Middle frontal gyrus (tissue), 1 donor: ENCODE measurements at regions not wholly inside any gene's neighbourhood (a gene's known extent, or its start where the extent isn't known, plus 50 kb on each side); places are given as distances from the start of the nearest gene placed in this dataset.
A peak's percentile ranks its signal among the peaks of the same experiment; 100 is the strongest.

Experiments used
- DNase-seq: peaks from one replicate; pipeline ENCODE4 v3.0.0-alpha.2; 2015; ENCODE audit warnings: low spot score; ENCODE audit errors: extremely low spot score

DNA sequence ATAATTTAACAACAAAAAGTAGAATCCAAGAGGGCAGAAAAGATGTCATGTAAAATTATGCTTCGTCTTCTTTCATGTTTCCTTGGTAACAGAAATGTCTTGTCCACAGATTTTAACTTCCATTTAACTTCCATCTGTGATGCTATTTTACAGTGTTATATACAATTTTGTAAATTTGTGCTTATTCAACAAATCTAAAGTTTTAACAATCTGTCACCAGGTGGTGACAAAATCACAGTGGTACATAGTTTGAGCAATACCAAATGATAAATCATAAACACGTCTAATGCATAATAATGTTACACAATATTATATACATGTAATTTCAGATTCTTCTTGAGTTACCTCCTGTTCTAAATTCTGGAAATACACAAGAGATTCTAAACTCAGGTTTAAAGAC, 784.4 kb upstream of the CELF2 start:
- no peak for DNase-seq

DNA sequence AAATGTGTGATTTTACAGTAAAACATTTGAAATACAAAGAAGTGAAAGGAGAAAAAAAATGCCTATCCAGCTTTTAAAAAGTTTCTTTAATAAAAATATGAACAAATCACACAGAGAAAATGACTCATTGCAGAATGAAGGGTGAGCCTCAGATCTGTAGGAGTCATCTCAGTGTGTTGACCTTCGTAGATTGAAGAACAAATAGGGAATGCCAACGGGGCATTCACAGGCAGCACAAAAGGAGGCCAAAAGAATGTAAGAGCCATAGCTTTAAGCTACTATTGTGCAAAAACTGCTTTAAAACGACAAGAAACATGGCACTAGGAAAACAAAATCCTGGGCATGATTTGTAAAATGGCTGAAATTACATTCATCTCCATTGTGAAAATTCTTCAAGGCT, 782.7 kb upstream of the CELF2 start:
- DNase-seq, result no peak

DNA sequence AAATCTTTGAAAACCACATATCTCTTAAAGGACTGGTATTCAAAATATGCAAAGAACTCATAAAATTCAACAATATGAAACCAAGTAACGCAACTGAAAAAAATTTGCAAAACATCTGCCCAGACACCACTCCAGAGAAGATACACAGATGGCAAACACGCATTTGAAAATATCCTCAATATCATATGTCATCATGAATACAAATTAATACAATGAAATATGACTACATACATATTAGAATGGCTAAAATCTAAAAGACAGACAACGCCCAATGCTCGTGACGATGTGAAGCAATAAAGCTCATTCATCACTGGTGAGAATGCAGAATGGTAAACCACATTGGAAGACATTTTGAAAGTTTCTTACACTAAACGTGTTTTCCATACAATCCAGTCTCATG, 770.1 kb upstream of the CELF2 start:
- no peak for DNase-seq

DNA sequence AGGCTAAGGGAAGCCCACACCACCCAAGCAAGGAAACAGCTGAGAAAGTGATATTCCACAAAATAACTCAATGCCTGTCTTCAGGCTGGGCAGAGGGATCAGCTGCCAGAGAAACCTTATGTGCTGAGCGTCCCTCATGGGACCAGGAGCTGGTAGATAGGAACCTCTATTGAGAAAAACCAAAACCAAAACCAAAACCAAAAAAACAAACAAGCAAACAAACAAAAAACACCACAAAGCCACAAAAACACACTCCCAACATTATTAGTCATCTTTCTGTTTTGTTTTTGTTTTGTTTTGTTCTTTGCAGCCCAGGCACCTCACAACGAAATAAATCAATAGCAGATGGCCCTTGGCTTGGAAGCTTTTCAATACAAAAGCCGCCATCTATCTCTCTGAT, 760.8 kb upstream of the CELF2 start:
- no peak for DNase-seq

DNA sequence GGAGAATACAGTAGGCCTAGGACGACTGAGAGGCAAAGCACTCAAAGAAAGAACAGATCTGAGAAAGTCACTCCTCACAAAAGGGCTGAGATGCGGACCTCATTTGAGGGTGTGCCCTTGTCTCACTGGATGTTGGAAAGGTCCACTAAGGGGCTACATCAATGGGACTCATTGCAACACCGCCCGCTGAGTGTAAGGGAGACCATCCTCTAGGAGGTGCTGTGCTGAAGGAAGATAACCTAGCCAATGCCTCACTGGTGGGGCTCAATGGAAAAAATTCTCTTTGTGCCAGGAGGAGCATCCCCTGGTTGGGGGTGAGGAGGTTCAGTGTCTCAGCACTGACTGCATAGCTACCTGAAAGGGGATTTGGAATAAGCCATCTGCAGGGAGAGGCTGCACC, 758.7 kb upstream of the CELF2 start:
- DNase-seq, result no peak

DNA sequence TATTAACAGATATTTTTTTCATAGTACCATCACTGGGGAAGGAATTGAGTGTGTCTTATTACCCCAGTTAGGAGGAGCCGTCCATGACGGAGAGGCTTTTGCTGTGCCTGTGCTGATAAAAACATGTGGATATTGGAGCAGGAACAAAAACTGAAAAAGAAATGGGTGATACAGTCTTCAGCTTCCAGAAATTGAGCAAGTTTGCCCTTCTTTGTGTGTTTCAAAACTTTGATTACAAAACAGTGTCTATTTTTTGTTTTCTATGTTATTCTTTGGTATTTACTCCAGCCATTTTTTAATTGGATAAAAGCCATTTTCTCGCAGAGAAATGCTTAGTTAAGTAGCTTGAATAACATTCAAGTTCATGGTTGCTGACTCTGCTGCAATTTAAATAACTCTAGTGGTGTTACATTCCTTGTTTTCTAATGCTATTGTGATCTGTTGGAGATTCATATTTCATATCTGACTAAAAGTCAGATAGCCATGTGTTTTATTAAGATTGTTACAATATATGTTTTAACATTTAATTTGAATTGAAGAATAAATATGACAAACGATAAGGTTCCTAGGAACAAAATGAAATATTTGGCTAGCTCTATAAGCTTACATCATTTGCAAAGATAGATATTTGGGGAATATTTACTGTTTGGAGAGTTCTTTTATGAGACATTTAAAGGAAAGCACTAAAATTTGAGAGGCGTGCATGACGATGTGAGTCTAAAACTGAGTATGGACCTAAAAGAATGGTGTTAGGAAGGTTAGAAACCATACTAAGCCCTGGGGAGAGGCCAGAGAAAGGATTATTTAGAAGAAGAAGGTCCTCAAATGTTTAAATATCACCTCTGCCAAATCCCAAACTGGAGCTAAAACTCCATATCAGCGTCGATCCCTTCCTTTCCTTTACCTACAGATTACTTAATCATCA, 747.3 kb upstream of the CELF2 start:
- DNase-seq, result no peak

DNA sequence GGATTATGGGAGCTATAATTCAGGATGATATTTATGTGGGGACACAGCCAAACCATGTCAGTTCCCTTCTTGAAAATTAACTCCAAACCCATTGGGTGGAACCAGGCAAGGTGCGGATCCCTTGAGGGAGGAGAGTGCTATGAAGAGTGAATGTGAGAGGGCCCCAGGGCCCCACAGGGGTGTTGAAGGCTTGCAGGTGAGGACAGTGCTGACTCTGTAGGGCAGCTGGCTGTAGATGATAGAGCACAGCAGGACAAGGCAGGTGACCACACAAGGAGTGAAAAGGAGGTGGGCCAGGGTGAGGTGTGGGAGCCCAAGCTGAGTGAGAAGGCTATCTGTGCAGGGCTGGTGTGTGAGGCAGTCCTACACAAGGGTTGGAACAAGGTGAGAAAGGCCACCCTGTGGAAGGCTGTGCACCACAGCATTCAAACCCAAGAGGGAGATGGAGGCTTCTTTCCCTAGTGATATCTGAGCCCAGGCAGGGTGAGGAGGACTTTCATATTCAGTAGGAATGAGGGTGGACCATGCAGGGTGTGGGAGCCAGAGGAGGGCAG, 746.0 kb upstream of the CELF2 start:
- DNase-seq, result no peak

DNA sequence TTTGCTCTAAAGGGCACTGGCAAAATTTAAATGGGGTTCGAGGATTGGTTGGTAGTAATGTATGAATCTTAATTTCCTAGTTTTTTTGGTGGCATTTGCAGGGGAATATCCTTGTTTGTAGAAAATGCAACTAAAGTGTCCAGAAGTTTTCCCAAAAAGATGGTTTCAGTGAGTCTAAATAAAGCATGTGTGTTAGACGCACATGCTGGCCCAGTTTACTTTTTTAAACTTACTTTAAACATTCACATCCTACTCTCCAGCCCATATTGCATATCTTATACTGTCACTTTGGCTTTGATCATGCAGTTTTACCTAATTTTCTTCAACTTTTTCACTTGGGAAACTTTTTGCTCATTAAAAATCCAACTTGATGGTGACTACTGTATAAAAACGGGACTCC, 744.0 kb upstream of the CELF2 start:
- DNase-seq, result no peak

DNA sequence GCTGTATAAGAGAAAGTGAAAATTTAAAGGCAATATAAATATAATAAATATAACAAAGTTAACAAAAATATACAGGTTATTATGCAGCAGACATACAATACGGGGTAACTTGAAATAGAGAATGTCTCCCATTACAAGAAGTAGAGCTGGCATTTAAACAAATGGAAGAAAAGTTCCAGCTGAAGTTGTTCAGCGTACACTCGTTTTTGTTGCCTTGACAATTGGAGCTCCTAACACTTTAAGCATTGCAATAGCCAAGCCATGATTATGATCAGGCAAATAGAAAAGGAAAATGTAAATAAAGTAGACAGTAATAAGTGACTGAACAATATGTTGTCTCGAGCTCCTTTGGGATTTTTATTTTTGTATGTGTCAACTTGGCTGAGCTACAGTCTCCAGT, 737.8 kb upstream of the CELF2 start:
- no peak for DNase-seq

DNA sequence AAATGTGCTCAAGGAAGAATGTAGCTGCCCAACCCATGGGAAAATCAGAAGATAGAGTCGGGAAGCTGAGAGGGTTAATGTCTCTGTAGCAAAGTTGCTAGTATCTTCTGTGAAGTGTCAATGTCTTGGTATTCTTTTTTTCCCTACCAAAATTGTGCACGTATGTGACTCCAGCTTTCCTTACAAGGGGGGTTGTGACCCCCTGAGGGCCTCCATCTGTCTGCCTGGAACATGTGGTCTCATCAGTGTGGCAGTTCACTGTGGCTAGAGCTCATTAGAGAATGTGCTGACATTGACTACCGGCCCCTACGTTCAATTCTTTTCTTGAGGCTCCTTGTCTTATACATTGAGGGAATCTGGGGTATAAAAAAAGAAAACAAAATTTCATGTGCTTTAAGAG, 725.2 kb upstream of the CELF2 start:
- DNase-seq, result no peak

DNA sequence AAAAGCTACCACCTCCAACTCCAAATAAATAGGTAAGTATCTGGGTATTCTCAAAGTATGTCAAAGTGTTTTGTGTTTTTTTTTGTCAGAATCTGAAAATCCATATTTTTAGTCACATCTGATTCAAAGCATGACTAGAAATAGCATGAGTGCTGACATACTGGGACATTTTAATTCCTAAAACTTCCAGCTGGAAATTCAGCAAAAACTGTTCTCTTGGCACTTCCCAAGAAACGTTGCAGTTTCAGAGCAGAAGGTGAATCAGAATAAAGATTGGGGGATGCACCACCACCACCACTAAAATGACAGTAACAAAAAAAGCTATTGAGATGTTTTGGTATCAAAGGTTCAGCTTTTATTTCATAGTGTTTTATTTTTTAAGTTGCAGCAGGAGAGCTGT, 724.6 kb upstream of the CELF2 start:
- peak; percentile 28 for DNase-seq

DNA sequence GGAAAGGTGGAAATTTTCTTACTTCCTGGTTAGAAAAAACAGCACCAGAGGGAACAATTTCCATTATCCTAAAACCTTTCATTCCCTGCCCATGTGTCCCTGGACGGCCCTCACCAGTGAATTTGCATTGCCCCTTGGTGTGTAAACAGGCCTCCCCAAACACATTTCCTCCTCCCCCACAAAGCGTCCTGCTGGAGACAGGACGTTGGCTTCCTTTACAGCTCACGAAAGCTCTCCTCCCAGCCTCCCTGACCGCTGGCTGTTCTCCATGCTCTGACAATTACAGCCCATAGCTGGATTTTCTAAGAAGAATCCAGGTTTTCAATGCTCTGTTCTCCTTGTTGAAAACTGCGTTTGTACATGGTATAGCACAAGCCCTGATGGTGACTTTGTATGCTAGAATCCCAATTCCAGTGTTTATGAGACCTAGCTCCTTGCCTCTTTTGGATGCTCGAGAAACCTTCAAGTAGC, 724.2 kb upstream of the CELF2 start:
- DNase-seq, result peak; percentile 25

DNA sequence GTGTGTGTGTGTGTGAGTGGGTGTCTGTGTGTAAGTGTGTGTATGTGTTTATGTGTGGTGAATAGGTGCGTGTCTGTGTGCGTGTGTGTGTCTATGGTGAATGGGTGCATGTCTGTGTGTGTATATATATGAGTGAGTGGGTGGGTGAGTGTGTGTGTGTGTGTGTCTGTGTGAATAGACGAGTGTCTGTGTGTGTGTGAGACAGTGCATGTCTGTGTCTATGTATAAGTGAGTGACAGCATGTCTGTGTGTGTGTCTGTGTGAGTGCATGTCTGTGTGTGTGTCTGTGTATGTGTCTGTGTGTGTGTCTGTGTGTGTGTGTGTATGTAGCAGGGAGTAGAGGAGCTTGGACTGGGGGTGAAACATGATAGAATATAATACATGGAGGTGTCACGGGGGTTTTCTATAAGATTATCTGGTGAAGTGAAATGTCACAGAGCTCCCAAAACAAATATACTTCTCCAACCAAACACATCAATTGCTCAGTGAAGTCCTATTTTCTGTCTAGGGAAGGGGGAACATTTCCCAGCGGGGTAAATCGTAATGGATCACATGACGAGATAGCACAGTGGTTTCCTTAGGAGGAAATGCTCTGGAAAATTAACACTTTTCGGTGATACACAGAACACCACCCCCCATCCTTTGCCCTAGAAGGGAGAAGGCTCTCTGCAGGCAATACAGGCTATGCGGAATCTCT, 723.3 kb upstream of the CELF2 start:
- peak; percentile 36 for DNase-seq

DNA sequence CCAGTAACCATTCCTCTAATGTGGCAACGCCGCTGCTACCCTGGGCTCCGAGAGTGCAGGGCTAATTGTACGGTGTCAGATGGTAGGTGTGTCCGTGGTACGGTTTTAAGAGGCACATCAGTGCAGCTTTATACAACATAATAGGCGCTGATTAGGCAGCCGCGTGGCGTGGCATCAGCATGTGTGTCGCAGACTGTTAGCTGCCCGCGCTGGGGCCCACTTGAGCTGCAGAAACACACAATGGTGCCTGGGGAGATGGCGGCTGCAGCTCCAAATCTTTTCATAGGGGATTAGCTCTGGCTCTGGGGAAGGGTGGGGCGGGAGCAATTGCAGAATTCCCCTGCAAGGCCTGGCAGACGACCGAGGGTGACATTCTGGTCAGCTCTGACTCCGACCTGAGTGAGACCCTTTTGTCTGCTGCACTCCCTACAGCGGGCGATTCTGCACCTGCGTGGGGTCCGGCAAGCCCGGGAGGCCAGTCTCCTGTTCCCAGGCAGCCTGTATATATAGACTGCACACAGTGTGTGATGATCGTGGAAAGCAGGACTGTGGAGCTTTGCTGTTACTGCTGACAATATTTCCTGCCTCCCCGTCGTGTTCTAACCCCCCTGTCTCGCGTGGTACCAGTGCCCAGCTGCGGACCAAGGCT, 722.7 kb upstream of the CELF2 start:
- DNase-seq, result no peak

DNA sequence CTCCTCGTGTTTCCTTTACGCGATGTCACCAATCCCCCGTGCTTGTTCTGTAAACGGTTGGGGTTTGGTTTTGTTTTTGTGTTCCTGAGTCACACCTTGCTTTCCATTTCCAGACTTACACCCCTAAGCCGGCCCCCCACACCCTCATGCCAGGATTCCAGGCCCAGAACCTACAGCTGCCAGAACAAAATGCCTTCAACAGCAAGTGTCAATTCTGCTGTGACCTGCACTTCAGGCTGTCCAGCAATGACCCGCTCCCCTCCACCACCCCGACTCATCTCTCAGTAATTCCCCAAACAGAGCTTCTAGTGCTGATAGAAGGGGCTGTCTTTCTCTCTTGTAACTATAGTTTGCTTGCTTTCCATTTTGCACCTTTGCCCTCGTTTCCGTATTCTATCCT, 722.1 kb upstream of the CELF2 start:
- DNase-seq, result no peak

DNA sequence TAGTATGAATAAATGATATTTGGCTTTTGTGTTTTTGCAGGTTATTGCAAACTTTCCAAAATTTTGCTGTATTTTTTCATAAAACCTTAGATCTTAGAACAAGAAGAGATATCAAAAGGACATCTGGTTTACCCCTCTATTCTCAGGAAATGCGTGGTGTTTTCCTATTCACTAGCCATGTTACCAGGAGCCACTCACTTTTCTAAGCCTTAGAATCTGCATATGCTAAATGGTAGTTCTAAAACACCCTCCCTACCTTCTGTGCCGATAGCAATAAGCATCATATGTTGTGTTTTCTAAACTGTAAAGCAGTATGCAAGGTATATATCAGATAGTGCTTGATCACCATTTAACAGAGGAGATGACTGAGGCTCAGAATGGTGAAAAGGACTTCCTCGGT, 715.0 kb upstream of the CELF2 start:
- DNase-seq, result no peak

DNA sequence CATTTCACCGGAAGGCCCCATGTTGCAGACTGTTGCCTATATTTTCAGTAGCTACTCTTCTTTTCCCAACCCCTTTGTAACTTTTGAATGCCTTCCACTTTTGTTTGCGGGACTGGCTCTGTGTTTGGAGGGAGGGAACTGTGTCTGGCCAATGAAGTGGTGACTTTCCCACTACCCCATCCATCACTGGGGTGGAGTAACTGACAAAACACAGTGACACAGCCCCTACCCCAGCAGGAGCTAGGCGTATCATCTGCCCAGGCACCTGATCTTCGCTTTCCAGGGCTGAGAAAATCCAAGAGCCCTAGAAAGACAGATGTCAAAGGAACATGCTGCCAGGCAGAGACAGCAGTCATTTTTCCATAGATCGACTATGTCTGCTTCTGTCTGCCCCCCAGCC, 710.6 kb upstream of the CELF2 start:
- DNase-seq, result no peak

DNA sequence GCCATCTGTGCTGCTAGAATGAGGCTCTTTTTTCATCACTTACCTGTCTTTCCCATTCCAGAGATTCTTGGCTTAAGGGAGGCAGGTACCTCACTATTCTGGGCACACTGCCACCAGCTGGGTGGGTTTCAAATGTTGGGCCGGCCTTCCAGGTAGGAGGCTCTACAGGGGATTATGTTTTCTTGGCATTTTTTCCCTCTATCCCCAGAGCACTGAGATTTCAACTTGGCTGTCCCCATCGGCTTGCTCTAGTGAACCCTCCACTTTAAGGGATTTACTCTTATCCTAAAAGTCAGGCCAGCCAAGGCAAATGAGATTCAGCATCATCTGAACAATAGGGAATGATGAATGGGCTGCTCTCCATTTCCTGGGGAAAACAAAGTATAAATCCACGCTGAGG, 710.1 kb upstream of the CELF2 start:
- no peak for DNase-seq

DNA sequence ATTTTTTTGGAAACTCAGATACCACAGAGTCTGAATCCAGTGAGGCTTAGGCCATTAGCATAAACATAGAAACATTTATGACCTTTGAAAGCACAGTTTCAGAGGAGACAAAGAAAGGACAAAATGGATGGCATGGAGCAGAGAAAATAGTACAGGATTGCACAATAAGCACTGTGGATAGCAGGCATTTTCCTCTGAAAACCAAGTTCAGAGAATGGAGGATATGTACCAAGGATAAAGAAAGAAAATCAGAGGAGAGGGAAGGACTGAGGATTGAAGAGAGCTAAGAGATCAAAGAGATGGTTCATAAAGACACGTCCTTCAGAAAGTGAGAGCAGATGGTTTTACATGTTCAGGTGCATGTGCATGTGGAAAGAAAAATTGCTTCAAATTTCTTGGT, 707.2 kb upstream of the CELF2 start:
- no peak for DNase-seq

DNA sequence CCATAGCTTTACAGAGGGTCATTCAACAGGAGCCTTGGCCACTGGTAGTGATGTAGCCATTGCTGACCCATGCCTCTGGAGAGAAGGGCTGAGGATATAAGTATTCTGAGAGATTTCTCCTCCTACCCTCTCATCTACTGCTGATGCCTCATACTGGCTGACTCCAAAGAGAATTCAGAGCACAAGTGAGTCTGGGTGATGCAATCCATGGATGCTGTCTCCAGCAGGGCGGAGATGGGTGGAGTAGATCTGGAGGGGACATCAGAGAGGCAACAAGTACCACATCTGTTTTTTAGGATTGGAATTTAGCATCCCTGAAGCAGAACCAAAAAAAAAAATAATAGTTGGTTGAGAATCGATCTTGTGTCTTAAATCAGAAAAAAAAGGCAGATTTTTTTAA, 705.7 kb upstream of the CELF2 start:
- DNase-seq, result no peak

DNA sequence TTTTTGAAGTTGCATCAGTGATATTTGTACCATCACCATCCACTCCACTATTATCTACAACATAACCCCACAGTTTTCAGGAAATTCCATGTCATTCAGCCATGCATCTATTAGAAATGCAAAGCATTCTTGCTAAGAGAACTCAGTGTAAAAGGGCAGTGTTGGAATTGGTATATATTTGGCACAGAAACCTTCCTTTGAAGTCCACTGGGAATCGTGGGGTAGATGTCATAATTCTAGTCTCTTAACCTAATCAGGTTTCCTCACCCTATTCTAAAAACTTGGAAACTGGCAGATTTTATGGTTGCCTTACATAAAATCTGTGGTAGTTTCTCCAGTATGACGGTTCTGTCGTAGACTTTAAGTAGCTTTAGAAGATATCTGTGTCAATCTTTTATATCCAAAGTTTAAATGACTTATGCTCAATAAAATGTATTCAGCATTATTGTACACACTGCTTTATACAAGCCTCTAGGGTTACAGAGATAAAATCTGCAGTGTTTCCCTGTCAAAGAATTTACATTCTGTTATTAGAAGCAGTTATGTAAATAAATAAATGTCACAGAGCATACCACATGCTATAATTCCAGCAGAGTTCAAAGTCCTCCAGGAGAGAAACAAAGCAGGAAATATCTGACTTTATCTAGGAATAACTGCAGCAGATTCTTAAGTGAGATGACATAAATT, 704.4 kb upstream of the CELF2 start:
- DNase-seq, result no peak
